ENCODE measurements at regions not wholly inside any gene's neighbourhood (a gene's known extent, or its start where the extent isn't known, plus 50 kb on each side); places are given as distances from the start of the nearest gene placed in this dataset.
"Not testable (repeated sequence)": the region's sequence is repeated elsewhere in the genome, so short reads cannot be mapped to it uniquely, and the experiment has no call there.

GRCh38 chr18:22701326-22701725, 231.8 kb upstream of the RBBP8 start:
- no peak for DNase-seq (ENCODE audit: low spot score)

- DNase-seq (ENCODE audit: low spot score), result no peak
Observed at GRCh38 chr18:22701795-22702194, 231.3 kb upstream of the RBBP8 start.

GRCh38 chr18:22702806-22703205, 230.3 kb upstream of the RBBP8 start:
- no peak for DNase-seq (ENCODE audit: low spot score)

- DNase-seq (ENCODE audit: low spot score), result peak; percentile 29
Observed at GRCh38 chr18:22703883-22704585, 229.1 kb upstream of the RBBP8 start.

GRCh38 chr18:22704586-22704918, 228.6 kb upstream of the RBBP8 start:
- DNase-seq (ENCODE audit: low spot score), result no peak

GRCh38 chr18:22705328-22705727, 227.8 kb upstream of the RBBP8 start:
- DNase-seq (ENCODE audit: low spot score), result no peak

- DNase-seq (ENCODE audit: low spot score), result not testable (repeated sequence)
Observed at GRCh38 chr18:22706025-22706424, 227.1 kb upstream of the RBBP8 start.

GRCh38 chr18:22709288-22710060, 223.7 kb upstream of the RBBP8 start:
- no peak for DNase-seq (ENCODE audit: low spot score)

- no peak for DNase-seq (ENCODE audit: low spot score)
Observed at GRCh38 chr18:22710673-22711191, 222.4 kb upstream of the RBBP8 start.

GRCh38 chr18:22711192-22711685, 221.9 kb upstream of the RBBP8 start:
- DNase-seq (ENCODE audit: low spot score), result peak; percentile 13

- DNase-seq (ENCODE audit: low spot score), result no peak
Observed at GRCh38 chr18:22713511-22713910, 219.6 kb upstream of the RBBP8 start.

- not testable (repeated sequence) for DNase-seq (ENCODE audit: low spot score)
Observed at GRCh38 chr18:22717536-22717935, 215.6 kb upstream of the RBBP8 start.

- DNase-seq (ENCODE audit: low spot score), result no peak
Observed at GRCh38 chr18:22723221-22723620, 209.9 kb upstream of the RBBP8 start.

- no peak for DNase-seq (ENCODE audit: low spot score)
Observed at GRCh38 chr18:22723773-22724172, 209.4 kb upstream of the RBBP8 start.

GRCh38 chr18:22726469-22726868, 206.7 kb upstream of the RBBP8 start:
- no peak for DNase-seq (ENCODE audit: low spot score)

GRCh38 chr18:22728016-22728415, 205.1 kb upstream of the RBBP8 start:
- DNase-seq (ENCODE audit: low spot score), result no peak

- no peak for DNase-seq (ENCODE audit: low spot score)
Observed at GRCh38 chr18:22728481-22729105, 204.5 kb upstream of the RBBP8 start.

GRCh38 chr18:22731398-22731797, 201.7 kb upstream of the RBBP8 start:
- no peak for DNase-seq (ENCODE audit: low spot score)

- no peak for DNase-seq (ENCODE audit: low spot score)
Observed at GRCh38 chr18:22734105-22734661, 198.9 kb upstream of the RBBP8 start.

- no peak for DNase-seq (ENCODE audit: low spot score)
Observed at GRCh38 chr18:22734791-22735627, 198.1 kb upstream of the RBBP8 start.

GRCh38 chr18:22737054-22737453, 196.1 kb upstream of the RBBP8 start:
- DNase-seq (ENCODE audit: low spot score), result no peak

Measured in HuH-7.5 (cell line).